ENCODE measurements at regions not wholly inside any gene's neighbourhood (a gene's known extent, or its start where the extent isn't known, plus 50 kb on each side); places are given as distances from the start of the nearest gene placed in this dataset.

GRCh38 chr1:216777148-216777547 lies 53.9 kb upstream of the ESRRG start:
- no peak for TF ChIP-seq POLR2A (IDR thresholded peaks at IDR 0.05)
- TF ChIP-seq CTCF (IDR thresholded peaks at IDR 0.05), result no peak
